HCT116 (cell line): ENCODE measurements at regions not wholly inside any gene's neighbourhood (a gene's known extent, or its start where the extent isn't known, plus 50 kb on each side); places are given as distances from the start of the nearest gene placed in this dataset.

Experiments
- ATAC-seq: fragments of 200-7000 bp; cut with Tn5 transposase; 2 replicates; pipeline ENCODE4 v1.9.1; 2020; ENCODE audit warnings: mild to moderate bottlenecking, moderate library complexity
- BruUV-seq: library from RNA; stranded (reverse); fragments of 400-500 nt; replicated peaks from 2 replicates; lab custom pipeline; 2021; lab: Mats Ljungman, UMichigan
- CTCF ChIA-PET: fragments of 300-600 bp; sonication (Branson Sonifier 250); formaldehyde crosslinking; loops from one replicate; lab custom pipeline; 2021; ENCODE audit warnings: antibody characterized with exemption; lab: Charles Lee
- POLR2A ChIA-PET: fragments of 300-600, 350-600 bp; sonication (Branson Sonifier 250); formaldehyde crosslinking; loops from one replicate; lab custom pipeline; 2021; ENCODE audit warnings: antibody characterized with exemption; lab: Charles Lee
- RAD21 ChIA-PET, 2 experiments: fragments of 300-600 bp; sonication (Branson Sonifier 250); formaldehyde crosslinking; loops; one replicate each; lab custom pipeline; 2023; ENCODE audit warnings: low total read pairs in 2 of 2; ENCODE audit not compliant: uncharacterized antibody in 2 of 2, unreplicated experiment in 2 of 2, low non-redundant PET in 1 of 2; lab: Charles Lee
- DNase-seq: peaks from one replicate; pipeline ENCODE4 v3.0.0-alpha.2; 2010; ENCODE audit warnings: low read depth, low spot score
- H2AFZ ChIP-seq: fragments of 200-600 bp; shearing (Covaris generic), sonication (generic); 2 replicates; pipeline ENCODE4 v1.6.1; 2017; ENCODE audit warnings: low read depth, mixed run types, mixed read lengths, antibody characterized with exemption, low read length; ENCODE audit not compliant: poor library complexity, severe bottlenecking
- H3K27ac ChIP-seq: 2 replicates; pipeline ENCODE4 v1.5.1; 2012; ENCODE audit warnings: low read depth, low read length
- H3K27me3 ChIP-seq: fragments of 200-600 bp; sonication (generic); 2 replicates; pipeline ENCODE4 v1.6.1; 2016; ENCODE audit warnings: mixed run types, low read length, mixed read lengths; ENCODE audit not compliant: insufficient read depth
- H3K36me3 ChIP-seq, 2 experiments: fragments of 200-500 bp in 1 of 2; fragments of 200-600 bp in 1 of 2; sonication (Bioruptor generic) in 1 of 2; sonication (generic) in 1 of 2; 2 replicates each; pipeline versions ENCODE4 v1.5.1 to v1.6.1; 2014 to 2016; ENCODE audit warnings: low read length in 2 of 2, inconsistent platforms in 1 of 2, mixed read lengths in 1 of 2, mixed run types in 1 of 2; ENCODE audit not compliant: insufficient read depth in 2 of 2, control insufficient read depth in 1 of 2
- H3K4me1 ChIP-seq, 2 experiments: fragments of 200-600 bp in 1 of 2; sonication (generic) in 1 of 2; 2 replicates each; pipeline versions ENCODE4 v1.5.1 to v1.6.1; 2012 to 2017; ENCODE audit warnings: low read length in 2 of 2, inconsistent platforms in 1 of 2, mild to moderate bottlenecking in 1 of 2, mixed read lengths in 1 of 2, mixed run types in 1 of 2, moderate library complexity in 1 of 2; ENCODE audit not compliant: insufficient read depth in 2 of 2, control insufficient read depth in 1 of 2
- H3K4me2 ChIP-seq: fragments of 200-600 bp; sonication (generic); 2 replicates; pipeline ENCODE4 v1.6.1; 2017; ENCODE audit warnings: mixed run types, low read length, mixed read lengths
- H3K4me3 ChIP-seq, 2 experiments: fragments of 200-600 bp in 1 of 2; sonication (generic) in 1 of 2; replicated peaks in 1 of 2; 2 replicates each; pipeline ENCODE4 v1.5.1; 2011 to 2016; ENCODE audit warnings: low read length in 2 of 2, control low read depth in 1 of 2, low read depth in 1 of 2, mild to moderate bottlenecking in 1 of 2, mixed read lengths in 1 of 2, mixed run types in 1 of 2
- H3K79me2 ChIP-seq: fragments of 200-600 bp; sonication (generic); 2 replicates; pipeline ENCODE4 v1.6.1; 2017; ENCODE audit warnings: mild to moderate bottlenecking, mixed run types, low read length, moderate library complexity, mixed read lengths; ENCODE audit not compliant: insufficient read depth
- H3K9ac ChIP-seq: fragments of 200-600 bp; sonication (generic); 2 replicates; pipeline ENCODE4 v1.6.1; 2016; ENCODE audit warnings: low read length, mixed read lengths
- H3K9me2 ChIP-seq: fragments of 200-600 bp; sonication (generic), shearing (Covaris generic); 2 replicates; pipeline ENCODE4 v1.6.1; 2017; ENCODE audit warnings: mixed run types, mild to moderate bottlenecking, moderate library complexity; ENCODE audit not compliant: insufficient read depth
- H3K9me3 ChIP-seq, 2 experiments: fragments of 200-500 bp in 1 of 2; fragments of 200-600 bp in 1 of 2; sonication (Bioruptor generic) in 1 of 2; sonication (generic) in 1 of 2; 2 replicates each; pipeline ENCODE4 v1.6.1; 2014 to 2017; ENCODE audit warnings: low read length in 2 of 2, mixed read lengths in 2 of 2, inconsistent platforms in 1 of 2, low read depth in 1 of 2, mild to moderate bottlenecking in 1 of 2, mixed run types in 1 of 2, moderate library complexity in 1 of 2; ENCODE audit not compliant: control insufficient read depth in 1 of 2, insufficient read depth in 1 of 2
- H4K20me1 ChIP-seq: fragments of 200-600 bp; sonication (generic), shearing (Covaris generic); 2 replicates; pipeline ENCODE4 v1.6.1; 2017; ENCODE audit warnings: mixed run types, mild to moderate bottlenecking, moderate library complexity; ENCODE audit not compliant: insufficient read depth
- CEBPB ChIP-seq: IDR thresholded peaks from 2 replicates; pipeline ENCODE4 v1.6.1; 2012; ENCODE audit warnings: low read depth
- EZH2phosphoT487 ChIP-seq: fragments of 200-600 bp; IDR thresholded peaks from 2 replicates; pipeline ENCODE4 v1.6.1; 2018; ENCODE audit warnings: antibody characterized with exemption, borderline replicate concordance
- FOSL1 ChIP-seq: IDR thresholded peaks from 2 replicates; pipeline ENCODE4 v1.6.1; 2012; ENCODE audit warnings: low read depth
- JUND ChIP-seq: IDR thresholded peaks from 2 replicates; pipeline ENCODE4 v1.6.1; 2012
- POLR2A ChIP-seq: IDR thresholded peaks from 2 replicates; pipeline ENCODE4 v1.7.0; 2011; ENCODE audit warnings: borderline replicate concordance; ENCODE audit not compliant: insufficient read depth, insufficient read length; ENCODE audit errors: extremely low read depth
- POLR2AphosphoS5 ChIP-seq: IDR thresholded peaks from 2 replicates; pipeline ENCODE4 v1.6.1; 2011; ENCODE audit warnings: mild to moderate bottlenecking, low read depth, low read length, moderate library complexity
- RAD21 ChIP-seq: IDR thresholded peaks from 2 replicates; pipeline ENCODE4 v1.6.1; 2012; ENCODE audit warnings: low read depth, mild to moderate bottlenecking
- SIN3A ChIP-seq: IDR thresholded peaks from 2 replicates; pipeline ENCODE4 v1.6.1; 2012; ENCODE audit warnings: low read depth
- ZNF274 ChIP-seq: fragments of 200-500 bp; sonication (Bioruptor generic); IDR thresholded peaks from 2 replicates; pipeline ENCODE4 v1.6.1; 2014; ENCODE audit warnings: mild to moderate bottlenecking, low read depth, low read length, inconsistent platforms
- intact Hi-C: fragments of 100-400 bp; cut with micrococcal nuclease; formaldehyde crosslinking; loops from 2 replicates; pipeline ENCODE4 v1.10.0; 2022
- TF ChIP-seq, protein P1 (sequence below): IDR thresholded peaks from 2 replicates; pipeline ENCODE4 v1.6.1; 2012; ENCODE audit warnings: low read depth
- TF ChIP-seq, protein P2 (sequence below), 3 experiments: fragments of 200-600 bp in 1 of 3; sonication (generic) in 1 of 3; IDR thresholded peaks in 2 of 3; conservative IDR thresholded peaks in 1 of 3; 2 replicates each; pipeline ENCODE4 v1.5.1; 2012 to 2017; ENCODE audit warnings: low read depth in 2 of 3, low read length in 2 of 3, antibody characterized with exemption in 1 of 3, borderline replicate concordance in 1 of 3, control low read depth in 1 of 3, mild to moderate bottlenecking in 1 of 3, mixed read lengths in 1 of 3, mixed run types in 1 of 3, moderate library complexity in 1 of 3; ENCODE audit not compliant: insufficient read depth in 1 of 3

DNA sequence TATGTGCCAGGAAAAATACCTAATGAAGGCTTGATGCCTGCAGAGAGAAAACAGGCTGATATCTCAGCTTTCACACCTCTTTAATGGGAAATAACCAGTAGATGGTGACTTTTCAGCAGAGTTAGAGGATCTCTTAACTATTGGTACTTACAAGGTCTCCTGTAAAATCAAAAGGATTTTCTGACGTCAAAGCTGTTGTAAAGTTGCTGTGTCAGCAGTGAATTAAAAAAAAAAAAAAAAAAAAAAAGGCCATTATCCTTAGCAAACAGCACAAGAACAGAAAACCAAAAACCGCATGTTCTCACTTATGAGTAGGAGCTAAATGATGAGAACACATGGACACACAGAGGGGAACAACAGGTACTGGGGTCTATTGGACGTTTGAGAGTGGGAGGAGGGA is 349.1 kb downstream of the AMY1C start:
- Histone ChIP-seq H3K27me3 (no peaks in the 10 kb centered on the region), H2AFZ (no peak overlapping the region), H3K4me3 (no peak overlapping the region), H3K4me2 (no peak overlapping the region), H3K79me2 (no peaks in the 10 kb centered on the region), H3K9me3 (peaks cover 13 to 17% of the 10 kb centered on the region in 2 experiments; a peak in 2 of 4 replicates), H3K9me2 (no peaks in the 10 kb centered on the region), H4K20me1 (no peaks in the 10 kb centered on the region), H3K27ac (no peak overlapping the region), H3K9ac (no peak overlapping the region), H3K4me1 (no peaks in the 10 kb centered on the region), H3K36me3 (no peaks in the 10 kb centered on the region)
- no TSS peak for BruUV-seq
- DNase-seq (no peak), ATAC-seq (no peak)
- TF ChIP-seq, protein P1, sequence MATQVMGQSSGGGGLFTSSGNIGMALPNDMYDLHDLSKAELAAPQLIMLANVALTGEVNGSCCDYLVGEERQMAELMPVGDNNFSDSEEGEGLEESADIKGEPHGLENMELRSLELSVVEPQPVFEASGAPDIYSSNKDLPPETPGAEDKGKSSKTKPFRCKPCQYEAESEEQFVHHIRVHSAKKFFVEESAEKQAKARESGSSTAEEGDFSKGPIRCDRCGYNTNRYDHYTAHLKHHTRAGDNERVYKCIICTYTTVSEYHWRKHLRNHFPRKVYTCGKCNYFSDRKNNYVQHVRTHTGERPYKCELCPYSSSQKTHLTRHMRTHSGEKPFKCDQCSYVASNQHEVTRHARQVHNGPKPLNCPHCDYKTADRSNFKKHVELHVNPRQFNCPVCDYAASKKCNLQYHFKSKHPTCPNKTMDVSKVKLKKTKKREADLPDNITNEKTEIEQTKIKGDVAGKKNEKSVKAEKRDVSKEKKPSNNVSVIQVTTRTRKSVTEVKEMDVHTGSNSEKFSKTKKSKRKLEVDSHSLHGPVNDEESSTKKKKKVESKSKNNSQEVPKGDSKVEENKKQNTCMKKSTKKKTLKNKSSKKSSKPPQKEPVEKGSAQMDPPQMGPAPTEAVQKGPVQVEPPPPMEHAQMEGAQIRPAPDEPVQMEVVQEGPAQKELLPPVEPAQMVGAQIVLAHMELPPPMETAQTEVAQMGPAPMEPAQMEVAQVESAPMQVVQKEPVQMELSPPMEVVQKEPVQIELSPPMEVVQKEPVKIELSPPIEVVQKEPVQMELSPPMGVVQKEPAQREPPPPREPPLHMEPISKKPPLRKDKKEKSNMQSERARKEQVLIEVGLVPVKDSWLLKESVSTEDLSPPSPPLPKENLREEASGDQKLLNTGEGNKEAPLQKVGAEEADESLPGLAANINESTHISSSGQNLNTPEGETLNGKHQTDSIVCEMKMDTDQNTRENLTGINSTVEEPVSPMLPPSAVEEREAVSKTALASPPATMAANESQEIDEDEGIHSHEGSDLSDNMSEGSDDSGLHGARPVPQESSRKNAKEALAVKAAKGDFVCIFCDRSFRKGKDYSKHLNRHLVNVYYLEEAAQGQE = no peak
- TF ChIP-seq SIN3A (no peak), POLR2AphosphoS5 (no peak), FOSL1 (no peak), CEBPB (no peak), RAD21 (no peak), JUND (no peak), ZNF274 (no peak), EZH2phosphoT487 (no peak), POLR2A (no peak)
- TF ChIP-seq, protein P2, sequence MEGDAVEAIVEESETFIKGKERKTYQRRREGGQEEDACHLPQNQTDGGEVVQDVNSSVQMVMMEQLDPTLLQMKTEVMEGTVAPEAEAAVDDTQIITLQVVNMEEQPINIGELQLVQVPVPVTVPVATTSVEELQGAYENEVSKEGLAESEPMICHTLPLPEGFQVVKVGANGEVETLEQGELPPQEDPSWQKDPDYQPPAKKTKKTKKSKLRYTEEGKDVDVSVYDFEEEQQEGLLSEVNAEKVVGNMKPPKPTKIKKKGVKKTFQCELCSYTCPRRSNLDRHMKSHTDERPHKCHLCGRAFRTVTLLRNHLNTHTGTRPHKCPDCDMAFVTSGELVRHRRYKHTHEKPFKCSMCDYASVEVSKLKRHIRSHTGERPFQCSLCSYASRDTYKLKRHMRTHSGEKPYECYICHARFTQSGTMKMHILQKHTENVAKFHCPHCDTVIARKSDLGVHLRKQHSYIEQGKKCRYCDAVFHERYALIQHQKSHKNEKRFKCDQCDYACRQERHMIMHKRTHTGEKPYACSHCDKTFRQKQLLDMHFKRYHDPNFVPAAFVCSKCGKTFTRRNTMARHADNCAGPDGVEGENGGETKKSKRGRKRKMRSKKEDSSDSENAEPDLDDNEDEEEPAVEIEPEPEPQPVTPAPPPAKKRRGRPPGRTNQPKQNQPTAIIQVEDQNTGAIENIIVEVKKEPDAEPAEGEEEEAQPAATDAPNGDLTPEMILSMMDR (IDR thresholded peaks at IDR 0.05 in 2 of 3, conservative IDR thresholded peaks at IDR 0.05 in 1 of 3; ENCODE audit: borderline replicate concordance in 1 of 3, insufficient read depth in 1 of 3, low read depth in 2 of 3, low read length in 2 of 3) = no peak
- CTCF ChIA-PET = no interaction called here
- POLR2A ChIA-PET = no interaction called here
- intact Hi-C loops = no loop called here
- RAD21 ChIA-PET = no interaction called here
